GM18499 (cell line): ENCODE measurements at regions not wholly inside any gene's neighbourhood (a gene's known extent, or its start where the extent isn't known, plus 50 kb on each side); places are given as distances from the start of the nearest gene placed in this dataset.

Source experiments
- ATAC-seq: cut with Tn5 transposase; IDR thresholded peaks from one replicate; pipeline ENCODE4 v1.9.1; 2021; ENCODE audit warnings: moderate number of reproducible peaks; ENCODE audit not compliant: insufficient read depth, unreplicated experiment

DNA sequence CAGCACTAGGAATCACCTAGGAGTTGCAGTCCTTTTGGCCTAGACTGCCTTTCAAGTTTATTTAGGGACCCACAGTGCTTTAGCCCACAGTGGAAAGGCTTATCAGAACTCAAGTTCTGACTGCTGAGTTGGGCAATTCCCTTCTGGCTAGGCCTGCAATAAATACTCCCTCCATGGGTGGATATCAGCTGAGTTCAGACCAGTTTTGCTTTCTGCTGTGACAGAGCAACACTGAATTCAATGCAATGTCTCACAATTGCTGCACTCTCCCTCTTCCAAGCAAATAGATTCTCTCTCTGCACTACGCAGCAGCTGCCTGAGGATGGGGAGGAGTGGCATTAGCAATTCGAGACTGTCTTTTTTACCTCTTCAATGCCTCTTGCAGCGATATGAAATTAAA, 1153.3 kb downstream of the SORCS1 start:
- no peak for ATAC-seq

DNA sequence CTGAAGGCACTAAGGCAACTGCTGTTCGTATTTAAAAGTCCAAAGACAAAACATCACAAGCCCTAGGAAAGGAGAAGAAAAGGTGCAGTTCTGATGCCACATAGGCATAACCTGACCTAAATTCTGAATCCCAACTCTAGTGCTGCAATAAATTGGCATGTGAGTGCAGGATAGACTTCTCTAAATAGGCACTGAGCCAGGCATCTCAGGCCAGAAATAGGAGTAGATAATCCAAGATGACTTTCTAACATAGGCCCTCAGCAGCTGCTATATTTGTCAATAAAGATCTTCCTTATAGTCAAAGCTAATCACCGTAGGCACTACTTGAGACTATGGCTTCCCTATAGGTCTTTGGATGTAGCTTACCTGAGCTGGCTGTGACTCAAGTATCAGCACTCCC, 1163.8 kb downstream of the SORCS1 start:
- no peak for ATAC-seq

DNA sequence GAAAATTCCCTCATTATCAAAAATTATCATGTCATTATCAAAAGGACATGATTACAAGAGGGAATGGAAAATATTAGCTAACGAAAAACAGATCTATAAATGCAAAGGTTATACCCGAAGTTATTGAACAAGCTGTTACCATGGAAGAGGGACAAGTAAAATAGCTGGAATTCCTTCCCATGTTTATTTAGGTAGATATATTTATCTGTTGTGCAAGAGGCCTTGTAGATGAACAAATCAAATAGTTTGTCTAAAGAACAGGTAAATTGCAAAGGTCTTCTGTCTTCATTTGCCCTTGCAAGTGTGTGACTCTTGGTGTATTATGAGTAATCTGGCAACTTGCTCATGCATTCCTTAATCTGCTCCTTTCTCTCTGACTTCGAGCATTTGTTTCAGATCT, 1170.9 kb downstream of the SORCS1 start:
- ATAC-seq = no peak

DNA sequence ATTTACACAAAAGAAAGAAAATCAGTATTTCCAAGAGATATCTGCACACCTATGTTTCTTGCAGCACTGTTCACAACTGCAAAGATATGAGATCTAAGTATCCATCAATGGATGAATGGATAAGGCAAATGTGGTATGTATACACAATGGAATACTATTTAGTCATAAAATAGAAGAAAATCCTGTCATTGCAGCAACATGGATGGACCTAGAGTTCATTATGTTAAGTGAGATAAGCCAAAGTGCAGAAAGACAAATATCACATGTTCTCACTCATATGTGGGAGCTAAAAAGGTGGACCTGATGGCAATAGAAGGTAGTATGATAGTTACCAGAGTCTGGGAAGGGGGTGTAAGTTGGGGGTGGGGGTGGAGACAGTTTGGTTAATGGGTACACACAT, 1171.6 kb downstream of the SORCS1 start:
- no peak for ATAC-seq

DNA sequence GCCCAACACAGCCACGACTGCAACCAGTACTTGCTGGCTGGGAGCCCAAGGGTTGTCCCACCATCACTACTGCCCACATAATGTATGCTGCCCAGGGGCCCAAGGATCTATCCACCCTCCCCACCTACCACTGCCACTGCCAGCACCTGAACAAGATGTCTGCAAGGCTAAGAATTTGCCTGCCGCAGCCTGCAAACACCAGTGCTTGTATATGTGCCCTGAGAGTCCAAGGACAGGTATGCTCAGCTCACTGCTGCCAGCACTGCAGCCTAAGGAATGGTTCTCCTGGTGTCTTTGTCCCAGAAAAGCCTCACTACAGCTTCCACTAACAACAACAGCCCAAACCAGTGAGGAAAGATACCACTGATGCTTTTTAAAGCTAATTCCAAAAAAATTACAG, 1174.0 kb downstream of the SORCS1 start:
- no peak for ATAC-seq

DNA sequence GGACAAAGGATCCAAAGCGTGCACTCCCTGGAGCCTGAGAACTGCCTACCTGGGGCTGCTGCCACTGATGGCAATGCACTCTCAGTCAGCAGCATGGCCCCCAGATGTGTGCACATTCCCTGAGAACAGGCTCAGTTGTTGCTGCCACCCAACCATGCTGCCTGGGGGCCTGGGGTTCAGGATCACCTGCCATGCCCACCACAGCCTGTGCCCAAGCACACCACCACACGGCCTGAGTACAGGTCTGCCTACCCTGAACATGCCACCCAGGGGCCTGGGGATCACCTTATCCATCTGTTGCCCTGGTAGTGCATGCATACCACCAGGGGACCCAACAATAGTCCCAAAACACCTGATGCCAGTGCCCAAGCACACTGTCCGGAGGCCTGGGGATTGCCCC, 1174.5 kb downstream of the SORCS1 start:
- no peak for ATAC-seq

DNA sequence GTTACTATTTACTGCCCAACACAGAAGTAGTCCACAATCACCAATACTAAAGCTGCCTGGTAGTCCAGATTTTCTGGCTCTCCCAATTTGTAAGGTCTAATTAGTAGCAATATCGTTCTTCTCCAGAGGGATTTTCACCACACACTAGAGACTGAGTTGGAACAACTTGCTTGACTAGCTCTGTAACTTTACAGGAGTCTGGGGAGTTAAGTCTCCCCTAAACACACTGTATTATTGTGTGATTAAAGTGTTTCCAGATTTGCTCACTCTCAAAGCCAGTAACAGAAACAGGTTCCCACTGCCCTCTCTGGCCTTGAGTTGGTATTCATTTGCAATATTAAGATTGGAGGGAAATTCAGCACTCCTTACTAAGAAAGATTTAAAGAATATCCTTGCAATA, 1175.7 kb downstream of the SORCS1 start:
- no peak for ATAC-seq

DNA sequence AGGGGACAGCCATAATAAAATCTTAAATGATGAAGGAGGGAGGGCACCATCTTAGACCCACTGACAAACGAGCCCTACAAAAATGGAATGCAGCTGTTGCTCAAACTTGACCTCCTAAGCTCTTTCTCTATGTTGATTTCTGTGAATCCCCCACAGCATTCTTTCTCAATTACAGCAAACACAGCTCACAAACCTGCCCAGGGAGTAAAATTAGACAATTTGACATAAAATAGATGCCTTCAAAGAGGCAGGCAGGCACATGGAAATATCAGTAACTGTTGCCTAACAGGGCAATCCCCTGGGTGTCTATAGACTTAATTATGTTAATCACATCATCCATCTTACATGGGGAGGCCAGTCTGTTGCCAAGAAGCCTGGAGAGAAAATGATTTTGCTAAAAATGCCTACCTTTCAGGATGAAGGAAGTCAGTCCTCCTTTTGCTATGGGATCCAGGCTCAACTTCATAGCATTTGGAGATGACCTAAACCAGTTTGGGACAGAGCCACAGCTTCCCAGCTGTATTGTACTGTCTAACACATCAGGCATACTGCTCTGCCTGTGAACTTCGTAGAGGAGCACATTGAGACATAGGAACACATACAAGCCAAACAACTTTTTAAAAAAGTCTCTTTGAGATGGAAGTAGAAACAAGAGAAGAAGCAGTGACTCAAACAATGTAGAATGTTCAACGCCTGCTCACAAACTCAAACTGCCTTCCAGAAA, 1177.4 kb downstream of the SORCS1 start:
- ATAC-seq = no peak

DNA sequence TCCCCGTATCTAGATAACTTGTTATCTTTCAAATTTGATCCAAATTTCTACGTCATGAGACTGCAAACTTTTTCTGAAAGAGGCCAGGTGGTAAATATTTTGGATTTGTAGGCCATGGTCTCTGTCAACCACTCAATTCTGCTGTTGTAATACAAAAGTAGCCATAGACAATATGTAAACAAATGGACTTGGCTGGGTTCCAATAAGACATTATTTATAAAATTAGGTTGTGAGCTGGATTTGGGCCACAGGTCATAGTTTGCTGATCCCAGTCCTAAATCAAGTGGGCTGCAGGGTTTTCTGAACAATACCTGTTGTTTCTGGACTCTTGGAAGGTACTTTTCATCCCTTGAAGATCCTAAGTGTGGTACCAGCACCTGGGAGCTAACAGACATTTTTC, 1178.0 kb downstream of the SORCS1 start:
- no peak for ATAC-seq

DNA sequence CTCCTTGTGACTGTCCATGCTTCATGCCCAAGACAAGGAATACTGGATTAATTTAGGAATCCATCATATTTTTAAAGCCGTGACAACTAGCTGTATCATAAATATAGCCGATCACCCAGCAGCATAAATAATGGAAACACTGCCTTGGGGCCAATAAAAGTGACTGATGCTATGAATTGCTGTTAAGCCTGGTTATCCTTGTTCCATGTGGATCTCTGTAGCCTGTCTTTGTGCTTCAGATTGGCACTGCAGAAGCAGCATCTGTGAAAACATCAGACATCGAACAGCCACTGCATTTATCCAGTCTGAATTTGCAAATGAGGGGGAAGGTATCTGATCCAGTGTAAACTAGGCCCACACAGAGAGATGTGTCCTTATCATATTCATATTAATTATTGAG, 1181.8 kb downstream of the SORCS1 start:
- ATAC-seq = no peak

DNA sequence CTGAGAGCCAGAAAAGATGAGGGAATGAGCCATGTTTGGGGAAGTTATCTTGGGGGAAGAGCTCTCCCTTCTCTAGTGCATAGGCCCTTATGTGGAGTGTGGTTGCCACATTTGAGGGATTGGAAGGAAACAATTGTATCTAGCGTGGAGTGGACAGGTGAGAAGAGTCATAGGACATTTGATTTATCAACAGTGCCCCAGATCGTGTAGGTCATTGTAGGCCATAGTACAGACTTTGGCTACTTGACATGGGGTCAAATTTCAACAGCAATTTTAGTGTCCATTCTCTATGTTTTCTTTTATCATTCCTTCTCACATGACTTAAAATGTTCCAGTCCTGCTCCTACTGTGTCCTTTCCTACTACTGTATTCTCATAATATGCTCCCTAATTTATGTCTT, 1182.8 kb downstream of the SORCS1 start:
- ATAC-seq = no peak

DNA sequence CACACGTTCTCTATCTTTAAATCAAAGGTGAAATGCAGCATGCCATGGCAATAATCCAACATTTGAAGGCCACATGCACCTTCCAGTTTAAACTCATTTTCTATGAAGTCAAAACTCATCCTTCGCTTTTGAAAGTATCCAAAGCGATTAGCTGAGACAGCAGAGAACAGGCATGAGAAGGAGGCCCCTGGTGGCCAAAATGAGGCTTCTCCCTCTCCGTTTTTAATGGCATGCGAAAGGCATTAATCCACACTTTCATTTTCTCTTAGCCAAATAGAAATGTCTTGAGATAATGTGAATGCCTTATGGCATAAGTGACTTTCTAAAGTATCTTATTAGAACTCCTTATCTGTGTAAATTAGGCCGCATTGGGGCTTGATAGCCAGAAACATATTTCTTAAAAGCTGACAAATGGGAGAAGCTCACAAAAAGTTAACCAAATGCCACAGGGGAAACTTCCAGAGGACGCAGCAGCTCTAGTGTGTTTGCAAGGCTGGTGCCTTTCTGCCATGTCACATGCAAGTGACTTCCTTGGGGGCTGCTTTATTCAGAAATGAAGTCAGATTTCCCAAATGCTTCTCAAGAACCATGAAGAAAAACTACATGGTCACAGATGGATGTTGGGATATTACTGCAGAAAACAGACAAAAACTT, 1189.6 kb downstream of the SORCS1 start:
- ATAC-seq = no peak

DNA sequence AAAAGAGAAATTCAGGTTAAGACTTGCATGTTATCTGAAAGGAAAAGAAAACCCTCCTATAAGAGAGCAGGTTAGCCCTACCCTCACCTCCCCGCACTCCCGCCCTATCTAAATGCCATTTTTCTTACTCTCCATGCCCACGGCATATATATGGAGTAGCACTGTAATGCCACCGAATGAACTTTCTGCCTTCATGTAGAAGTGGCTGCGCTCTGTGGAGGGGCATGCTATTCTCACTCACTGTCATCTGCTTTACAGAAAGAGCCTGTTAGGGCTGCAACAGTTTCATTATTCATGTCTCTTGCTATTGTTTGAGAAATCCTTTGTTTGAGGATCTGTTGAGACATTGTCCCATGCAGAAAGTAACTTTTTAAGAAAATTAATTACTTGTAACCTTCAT, 1190.6 kb downstream of the SORCS1 start:
- no peak for ATAC-seq

DNA sequence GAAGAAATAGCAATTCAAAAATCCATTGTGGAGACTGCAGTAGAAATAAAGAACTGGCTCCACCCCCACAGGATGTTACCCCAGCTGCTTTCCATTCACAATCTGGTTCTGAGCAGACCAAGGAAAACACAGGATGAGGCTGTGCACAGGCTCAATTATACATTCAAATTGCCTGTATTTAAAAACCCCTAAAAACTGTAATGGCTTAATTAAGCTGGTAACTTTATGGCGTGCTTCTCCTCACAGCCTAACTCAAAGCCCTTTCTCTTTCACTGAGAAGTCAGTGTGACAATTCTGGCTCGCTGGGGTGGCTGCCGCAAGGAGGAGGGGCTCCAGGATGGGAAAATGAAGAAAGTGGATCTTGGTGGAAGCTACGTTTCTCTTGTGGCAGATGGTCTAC, 1191.1 kb downstream of the SORCS1 start:
- no peak for ATAC-seq

DNA sequence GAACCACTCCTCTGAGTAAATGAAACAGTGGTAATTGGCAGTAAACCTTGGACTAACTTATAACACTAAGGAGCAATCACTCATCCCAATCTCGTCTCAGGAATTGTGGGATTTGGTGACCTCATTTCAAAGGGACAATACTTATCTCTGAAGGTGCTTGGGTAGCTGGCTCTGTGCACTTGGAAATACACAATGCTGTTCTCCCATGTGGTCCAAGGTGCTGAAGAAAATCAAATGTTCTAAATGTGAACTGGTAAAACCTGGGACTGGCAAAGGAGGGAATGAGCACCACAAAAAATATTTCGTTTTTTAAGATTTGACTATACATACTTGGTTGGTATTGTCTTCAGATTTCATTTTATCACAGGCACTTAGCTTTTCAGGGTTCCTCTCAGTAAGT, 1193.0 kb downstream of the SORCS1 start:
- ATAC-seq = no peak

DNA sequence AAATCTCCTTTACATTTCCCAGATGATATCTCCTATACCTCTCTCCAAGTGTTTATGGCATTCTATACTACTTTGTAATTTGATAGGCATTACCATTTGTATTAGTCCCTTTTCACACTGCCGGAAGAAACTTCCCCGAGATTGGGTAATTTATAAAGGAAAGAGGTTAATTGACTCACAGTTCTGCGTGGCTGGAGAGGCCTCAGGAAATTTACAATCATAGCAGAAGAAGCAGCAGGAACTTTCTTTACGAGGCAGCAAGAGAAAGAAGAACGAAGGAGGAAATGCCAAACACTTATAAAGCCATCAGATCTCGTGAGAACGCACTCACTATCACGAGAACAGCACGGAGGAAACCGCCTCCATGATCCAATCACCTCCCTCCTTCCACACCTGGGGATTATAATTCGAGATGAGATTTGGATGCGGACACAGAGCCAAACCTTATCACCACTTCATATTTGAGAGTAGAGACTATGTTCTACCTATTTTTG, 1194.6 kb downstream of the SORCS1 start:
- ATAC-seq = no peak

DNA sequence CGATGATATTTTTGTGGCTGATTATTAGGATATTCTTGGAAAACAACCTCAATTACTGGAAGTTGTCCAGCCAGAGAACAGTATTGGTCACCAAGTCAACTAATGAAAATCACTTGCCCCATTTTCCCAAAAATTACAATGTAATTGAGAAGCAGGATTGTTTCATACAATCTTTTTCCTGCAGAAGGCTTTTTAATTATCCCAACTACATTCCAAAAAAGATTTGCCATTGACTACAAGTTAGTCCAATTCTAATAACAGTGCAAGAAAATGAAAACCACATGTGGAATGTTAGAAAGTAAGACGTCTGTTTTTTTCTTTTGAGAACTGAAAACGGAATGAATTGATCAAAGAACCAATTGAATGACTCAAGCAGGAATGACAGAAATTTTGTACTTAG, 1195.8 kb downstream of the SORCS1 start:
- no peak for ATAC-seq

DNA sequence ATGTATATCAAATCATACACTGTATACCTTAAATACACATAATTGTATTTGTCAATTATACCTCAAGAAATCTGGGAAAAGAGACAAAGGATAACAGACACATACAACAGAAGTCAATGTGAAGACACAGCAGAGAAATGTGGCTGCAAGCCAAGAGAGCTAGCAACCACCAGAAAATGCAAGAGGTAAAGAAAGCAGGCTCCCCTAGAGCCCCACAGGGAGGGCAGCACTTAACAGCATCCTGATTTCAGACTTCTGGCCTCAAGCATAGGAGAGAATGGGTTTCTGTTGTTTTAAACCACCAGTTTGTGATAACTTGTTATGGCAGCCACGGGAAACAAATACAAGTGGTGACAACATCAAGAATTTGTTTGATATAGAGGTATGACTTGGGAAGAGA, 1197.2 kb downstream of the SORCS1 start:
- no peak for ATAC-seq

DNA sequence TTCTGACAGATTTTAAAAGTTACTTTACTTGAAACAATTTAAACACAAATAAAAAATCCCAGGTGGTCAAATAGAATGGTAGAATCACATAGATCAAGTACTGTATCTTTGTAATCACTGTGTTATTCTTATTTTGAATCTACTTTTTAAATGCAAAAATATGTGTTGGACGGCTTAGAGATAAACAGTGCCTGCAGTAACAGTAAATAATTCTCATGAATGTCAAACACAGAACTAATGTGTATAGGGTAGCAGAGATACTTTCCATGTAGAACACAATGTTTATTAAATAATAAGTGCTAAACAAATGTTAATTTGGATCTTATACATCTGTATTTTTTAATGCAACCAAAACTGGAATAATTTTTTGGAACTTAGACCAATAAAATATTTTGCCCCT, 1199.4 kb downstream of the SORCS1 start:
- ATAC-seq = no peak

DNA sequence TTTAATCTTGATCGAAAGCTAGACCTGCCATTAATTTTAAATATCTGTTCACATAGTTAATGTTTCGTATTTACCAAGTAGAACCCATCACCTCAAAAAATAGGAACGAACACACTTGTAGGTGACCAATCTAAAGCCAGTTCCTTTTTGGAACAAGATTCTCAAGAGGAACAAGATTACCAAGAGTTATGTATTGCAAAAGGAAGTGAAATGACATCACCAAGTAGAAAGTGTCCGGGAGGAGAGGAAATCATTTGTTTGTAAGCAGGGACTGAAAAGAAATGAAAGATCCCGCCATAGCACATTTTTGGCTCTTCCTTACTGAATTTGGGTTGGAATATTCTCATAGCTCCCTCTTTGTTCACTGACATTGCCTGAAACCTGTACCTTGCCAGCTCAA, 1200.5 kb downstream of the SORCS1 start:
- no peak for ATAC-seq

DNA sequence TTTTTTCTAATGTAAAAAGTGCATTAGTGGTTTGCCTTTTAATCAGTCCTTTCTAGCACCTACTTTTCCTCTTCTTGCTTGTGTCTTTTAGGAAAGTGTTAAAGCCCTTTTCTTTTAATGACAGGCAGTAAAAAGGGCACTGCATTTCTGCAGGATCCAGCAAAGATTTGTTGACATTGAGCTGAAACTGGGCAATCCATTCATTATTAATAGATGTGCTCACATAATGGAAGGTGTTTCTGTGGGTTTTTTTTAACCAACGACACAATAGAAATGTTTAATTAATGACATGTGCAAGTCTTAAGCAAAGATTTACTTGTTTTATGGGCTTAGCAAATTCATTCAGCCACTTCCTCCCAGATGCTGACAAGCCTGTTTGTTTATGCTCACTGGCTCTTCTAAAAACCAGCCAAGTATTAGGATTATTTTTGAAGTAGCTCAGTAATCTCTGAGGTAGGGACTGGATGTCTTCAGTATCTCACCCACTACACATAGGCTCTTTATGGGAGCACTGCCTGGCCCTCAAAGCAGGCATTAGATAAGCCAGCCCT, 1201.1 kb downstream of the SORCS1 start:
- no peak for ATAC-seq

DNA sequence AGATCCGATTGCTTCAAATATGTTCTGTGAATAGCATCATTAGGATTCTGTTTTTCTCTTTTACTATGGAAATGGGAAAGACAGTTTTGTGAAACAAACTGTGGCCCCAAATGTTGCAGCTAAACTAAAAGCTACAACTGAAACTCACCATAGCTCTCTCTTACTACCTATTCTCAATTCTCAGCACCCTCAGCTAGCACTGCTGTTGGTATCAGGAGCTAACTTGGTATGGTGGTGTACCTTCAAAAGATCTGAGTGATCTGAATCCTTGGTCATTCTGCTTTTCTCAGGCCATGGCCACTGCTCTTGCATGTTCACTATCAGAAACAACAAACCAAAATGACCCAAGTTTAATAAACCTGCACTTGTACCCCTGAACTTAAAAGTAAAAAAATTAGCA, 1208.0 kb downstream of the SORCS1 start:
- ATAC-seq = no peak
